OCI-LY1 (cell line): ENCODE measurements at regions not wholly inside any gene's neighbourhood (a gene's known extent, or its start where the extent isn't known, plus 50 kb on each side); places are given as distances from the start of the nearest gene placed in this dataset.

ENCODE experiments used
- EZH2 ChIP-seq: fragments of 200-600 bp; sonication (generic), shearing (Covaris generic); IDR thresholded peaks from 2 replicates; pipeline ENCODE4 v1.8.0; 2017; ENCODE audit warnings: borderline replicate concordance, mixed run types, mild to moderate bottlenecking, antibody characterized with exemption, low read length, moderate library complexity, mixed read lengths
- TF ChIP-seq, protein P1 (sequence below): fragments of 200-600 bp; sonication (generic), shearing (Covaris generic); IDR thresholded peaks from 2 replicates; pipeline ENCODE4 v1.5.1; 2017; ENCODE audit warnings: mild to moderate bottlenecking, antibody characterized with exemption, low read length, moderate library complexity, mixed read lengths

DNA sequence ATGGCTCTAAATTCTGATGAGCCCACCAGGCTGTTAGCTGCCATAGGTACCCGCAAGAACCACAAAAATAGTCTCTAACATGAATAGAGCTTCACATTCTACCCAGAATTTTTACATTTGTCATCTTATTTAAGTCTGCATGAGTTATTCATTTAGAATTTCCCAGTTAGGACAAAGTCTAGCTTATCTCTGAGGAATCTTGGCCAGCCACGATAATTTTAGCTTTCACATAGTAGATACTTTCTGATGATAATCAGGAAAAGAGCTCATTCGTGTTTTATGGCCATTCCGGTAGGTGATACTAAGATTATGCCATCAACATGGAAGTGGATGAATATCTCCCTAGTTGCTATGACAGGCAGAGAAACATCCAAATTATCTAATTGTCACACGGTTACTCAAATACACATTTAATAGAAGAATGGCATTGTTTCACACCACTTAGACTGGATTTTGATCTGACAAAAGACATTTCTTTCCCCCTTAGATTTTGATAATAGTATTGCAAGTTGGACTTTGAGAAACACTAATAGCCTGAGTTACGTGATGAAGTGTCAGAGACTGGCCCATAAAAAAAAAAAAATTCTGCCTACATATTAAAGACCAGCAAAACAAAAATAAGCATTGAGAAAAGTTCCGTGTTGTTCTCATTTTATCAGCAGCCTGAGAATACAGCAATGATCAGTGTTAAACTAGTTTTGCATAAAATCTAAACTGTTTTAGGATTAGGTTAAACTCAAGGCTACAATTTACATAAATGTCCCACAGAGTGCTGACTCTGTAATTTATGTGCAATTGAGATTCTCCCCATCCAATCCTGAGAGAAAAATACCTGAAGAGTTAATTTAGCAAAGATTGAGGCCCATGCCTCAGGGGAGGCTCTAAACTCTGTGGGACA is 397.5 kb upstream of the ARID1B start:
- TF ChIP-seq, protein P1, sequence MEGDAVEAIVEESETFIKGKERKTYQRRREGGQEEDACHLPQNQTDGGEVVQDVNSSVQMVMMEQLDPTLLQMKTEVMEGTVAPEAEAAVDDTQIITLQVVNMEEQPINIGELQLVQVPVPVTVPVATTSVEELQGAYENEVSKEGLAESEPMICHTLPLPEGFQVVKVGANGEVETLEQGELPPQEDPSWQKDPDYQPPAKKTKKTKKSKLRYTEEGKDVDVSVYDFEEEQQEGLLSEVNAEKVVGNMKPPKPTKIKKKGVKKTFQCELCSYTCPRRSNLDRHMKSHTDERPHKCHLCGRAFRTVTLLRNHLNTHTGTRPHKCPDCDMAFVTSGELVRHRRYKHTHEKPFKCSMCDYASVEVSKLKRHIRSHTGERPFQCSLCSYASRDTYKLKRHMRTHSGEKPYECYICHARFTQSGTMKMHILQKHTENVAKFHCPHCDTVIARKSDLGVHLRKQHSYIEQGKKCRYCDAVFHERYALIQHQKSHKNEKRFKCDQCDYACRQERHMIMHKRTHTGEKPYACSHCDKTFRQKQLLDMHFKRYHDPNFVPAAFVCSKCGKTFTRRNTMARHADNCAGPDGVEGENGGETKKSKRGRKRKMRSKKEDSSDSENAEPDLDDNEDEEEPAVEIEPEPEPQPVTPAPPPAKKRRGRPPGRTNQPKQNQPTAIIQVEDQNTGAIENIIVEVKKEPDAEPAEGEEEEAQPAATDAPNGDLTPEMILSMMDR, result no peak
- no peak for TF ChIP-seq EZH2
